Superior temporal gyrus (tissue), 1 donor: ENCODE measurements at regions not wholly inside any gene's neighbourhood (a gene's known extent, or its start where the extent isn't known, plus 50 kb on each side); places are given as distances from the start of the nearest gene placed in this dataset.
"Not testable (repeated sequence)": the region's sequence is repeated elsewhere in the genome, so short reads cannot be mapped to it uniquely, and the experiment has no call there.

ENCODE experiments used
- DNase-seq: peaks from one replicate; pipeline ENCODE4 v3.0.0-alpha.2; 2016; ENCODE audit errors: extremely low spot score

- no peak for DNase-seq
Observed at GRCh38 chr17:6893382-6894205, 62.1 kb upstream of the TEKT1 start.

GRCh38 chr17:6894206-6894528 lies 62.6 kb upstream of the TEKT1 start:
- no peak for DNase-seq

GRCh38 chr17:6901086-6901485 lies 69.6 kb upstream of the TEKT1 start:
- no peak for DNase-seq

- peak; percentile 52 for DNase-seq
Observed at GRCh38 chr17:6903326-6903900, 71.9 kb upstream of the TEKT1 start.

GRCh38 chr17:6908807-6909206 lies 77.3 kb upstream of the TEKT1 start:
- DNase-seq = no peak

GRCh38 chr17:6910987-6911603 lies 79.6 kb upstream of the TEKT1 start:
- DNase-seq = peak; percentile 73

GRCh38 chr17:6912110-6913051 lies 80.9 kb upstream of the TEKT1 start:
- DNase-seq = no peak

GRCh38 chr17:6913608-6914443 lies 82.0 kb upstream of the ALOX12 start:
- DNase-seq = peak; percentile 74

GRCh38 chr17:6914711-6915110 lies 81.1 kb upstream of the ALOX12 start:
- DNase-seq = no peak

GRCh38 chr17:6915620-6916019 lies 80.2 kb upstream of the ALOX12 start:
- DNase-seq = no peak

GRCh38 chr17:6919158-6919557 lies 76.7 kb upstream of the ALOX12 start:
- no peak for DNase-seq

GRCh38 chr17:6923385-6923784 lies 72.5 kb upstream of the ALOX12 start:
- no peak for DNase-seq

- no peak for DNase-seq
Observed at GRCh38 chr17:6924208-6924607, 71.6 kb upstream of the ALOX12 start.

- DNase-seq = no peak
Observed at GRCh38 chr17:6926667-6927066, 69.2 kb upstream of the ALOX12 start.

- DNase-seq = peak; percentile 36
Observed at GRCh38 chr17:6927290-6928126, 68.3 kb upstream of the ALOX12 start.

GRCh38 chr17:6928193-6928592 lies 67.7 kb upstream of the ALOX12 start:
- DNase-seq = no peak

GRCh38 chr17:6930749-6931148 lies 65.1 kb upstream of the ALOX12 start:
- DNase-seq = no peak

- DNase-seq = not testable (repeated sequence)
Observed at GRCh38 chr17:6934544-6934943, 61.3 kb upstream of the ALOX12 start.

- peak; percentile 70 for DNase-seq
Observed at GRCh38 chr17:6936370-6937028, 59.4 kb upstream of the ALOX12 start.

- no peak for DNase-seq
Observed at GRCh38 chr17:6938637-6939036, 57.2 kb upstream of the ALOX12 start.
